Aorta (tissue), 5 donors: ENCODE measurements at regions not wholly inside any gene's neighbourhood (a gene's known extent, or its start where the extent isn't known, plus 50 kb on each side); places are given as distances from the start of the nearest gene placed in this dataset.

Source experiments
- ATAC-seq: fragments of 200-7000 bp; cut with Tn5 transposase; one replicate; pipeline ENCODE4 v1.9.1; 2022; ENCODE audit warnings: moderate library complexity; ENCODE audit not compliant: low FRiP score
- DNase-seq, 2 donors: peaks; one replicate each; pipeline ENCODE4 v3.0.0-alpha.2; 2020
- H3K27ac ChIP-seq, 2 donors: one replicate each; pipeline ENCODE4 v1.5.1; 2013; ENCODE audit warnings: low read length in 2 of 2, mild to moderate bottlenecking in 2 of 2, moderate library complexity in 2 of 2, control low read depth in 1 of 2, inconsistent platforms in 1 of 2, low read depth in 1 of 2
- H3K27me3 ChIP-seq, 2 donors: one replicate each; pipeline ENCODE4 v1.6.1; 2013; ENCODE audit warnings: control low read depth in 1 of 2, low read length in 1 of 2, mild to moderate bottlenecking in 1 of 2, moderate library complexity in 1 of 2; ENCODE audit not compliant: insufficient read depth in 2 of 2, control insufficient read depth in 1 of 2
- H3K36me3 ChIP-seq, 2 donors: one replicate each; pipeline ENCODE4 v1.6.1; 2013; ENCODE audit warnings: control low read depth in 1 of 2, low read length in 1 of 2, mild to moderate bottlenecking in 1 of 2; ENCODE audit not compliant: insufficient read depth in 2 of 2, control insufficient read depth in 1 of 2
- H3K4me1 ChIP-seq, 2 donors: one replicate each; pipeline ENCODE4 v1.6.1; 2013; ENCODE audit warnings: low read length in 2 of 2, control low read depth in 1 of 2, mild to moderate bottlenecking in 1 of 2, moderate library complexity in 1 of 2; ENCODE audit not compliant: insufficient read depth in 2 of 2, control insufficient read depth in 1 of 2
- H3K4me3 ChIP-seq, 2 donors: one replicate each; pipeline ENCODE4 v1.5.1; 2013; ENCODE audit warnings: low read length in 2 of 2, control low read depth in 1 of 2, mild to moderate bottlenecking in 1 of 2
- H3K9me3 ChIP-seq: one replicate; pipeline ENCODE4 v1.6.1; 2013; ENCODE audit warnings: mild to moderate bottlenecking, low read length; ENCODE audit not compliant: control insufficient read depth
- WGBS, 2 donors: extraction: QIAGEN DNeasy Blood & Tissue Kit; methylation state at CpG; one replicate each; pipeline ENCODE4 v1.1.7; 2013; 5-methylcytosine and 5-hydroxymethylcytosine counted together
- intact Hi-C, 2 donors: fragments of 100-400 bp; cut with DNase I; formaldehyde crosslinking; loops; one replicate each; pipeline versions ENCODE4 v1.14.2 to v1.15.0; 2022
- donor health status: healthy with polysubstance abuse.
- donor health status: Bipolar disorder and iron deficiency.
- donor health status: DM: no; HTN: no; CAD: no.
- donor health status: DM: no; HTN: no; CAD: no.
- donor health status: DM: yes; HTN: yes; CAD: no.

DNA sequence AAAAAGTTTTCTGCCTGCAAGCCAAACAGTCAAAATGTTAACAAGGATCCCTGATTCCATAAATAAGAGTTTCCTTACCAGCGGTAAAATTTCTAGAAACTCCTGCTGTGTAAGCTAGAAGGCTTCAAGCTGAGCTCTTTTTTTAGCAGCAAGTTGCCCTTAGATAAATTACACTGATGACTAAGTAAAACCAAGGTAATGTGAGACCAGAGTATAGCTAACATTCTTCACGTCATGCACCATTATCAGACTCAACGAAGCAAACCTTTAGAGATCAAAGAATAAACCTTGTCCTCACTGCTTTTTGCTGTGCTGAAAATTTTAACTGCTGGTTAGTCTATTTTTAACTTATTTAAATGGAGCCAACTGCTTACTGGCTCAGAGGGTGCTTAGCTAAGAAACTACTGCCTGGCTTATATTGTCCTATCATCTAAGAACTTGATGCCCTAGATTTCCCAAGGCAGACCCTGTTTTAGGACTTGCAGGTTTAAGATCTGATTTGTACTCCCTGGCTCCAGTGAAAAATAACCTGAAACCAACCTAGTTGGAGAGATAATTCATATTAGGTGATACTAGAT, 900.7 kb downstream of the JRKL start:
- DNase-seq (no peak), ATAC-seq (no peak)
- Histone ChIP-seq H3K9me3 (no peaks in the 10 kb centered on the region), H3K4me1 (no peaks in the 10 kb centered on the region), H3K27me3 (no peaks in the 10 kb centered on the region), H3K27ac (no peak overlapping the region), H3K4me3 (no peak overlapping the region), H3K36me3 (no peaks in the 10 kb centered on the region)
- intact Hi-C loops = no loop called here
- WGBS, 2 donors = 2 to 7% methylated on average over 3 of the region's 3 CpGs

DNA sequence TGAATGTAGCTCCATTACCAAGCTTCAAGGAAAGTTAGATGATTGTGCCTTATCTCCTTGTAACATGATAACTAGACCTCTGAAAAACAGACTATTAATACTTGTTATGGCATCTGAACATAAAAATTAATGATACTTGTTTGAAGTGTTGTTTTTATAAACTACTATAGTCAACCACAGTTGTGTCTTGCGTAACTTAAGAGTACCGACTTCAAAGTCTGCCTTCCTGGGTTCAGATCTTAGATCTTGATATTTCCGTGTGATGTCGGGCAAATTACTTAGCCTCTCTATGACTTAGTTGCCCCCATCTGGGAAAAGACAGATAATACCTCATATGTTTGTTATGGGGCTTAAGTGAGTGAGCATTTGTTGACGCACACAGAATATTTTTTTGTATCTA, 906.5 kb downstream of the JRKL start:
- no peaks in the 10 kb centered on the region for H3K27me3 ChIP-seq
- ATAC-seq = no peak
- no peaks in the 10 kb centered on the region for H3K36me3 ChIP-seq
- no peaks in the 10 kb centered on the region for H3K4me1 ChIP-seq
- H3K27ac ChIP-seq = no peak overlapping the region
- no peak overlapping the region for H3K4me3 ChIP-seq
- DNase-seq = no peak
- 89% methylated on average over 5 of the region's 5 CpGs for WGBS, 2 donors
- intact Hi-C loops = no loop called here
- no peaks in the 10 kb centered on the region for H3K9me3 ChIP-seq

DNA sequence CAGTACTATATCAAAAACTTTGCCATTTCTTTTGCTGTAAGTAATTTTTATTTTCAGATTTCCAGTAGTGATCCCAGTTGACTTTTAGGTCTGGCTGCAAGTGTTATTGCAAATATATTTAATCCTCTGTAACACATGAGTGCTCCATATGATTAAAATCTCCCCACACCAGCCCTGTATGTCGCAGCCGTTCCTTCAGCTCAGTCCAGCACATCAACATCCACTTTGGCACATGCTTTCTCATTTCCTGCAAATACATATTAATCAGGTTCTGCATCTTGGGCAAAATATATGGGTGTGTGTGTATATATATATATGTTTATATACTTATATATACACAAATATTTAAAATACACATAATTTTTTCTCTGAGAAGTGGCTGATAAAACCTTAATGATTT, 919.5 kb downstream of the JRKL start:
- H3K4me1 ChIP-seq = no peaks in the 10 kb centered on the region
- H3K4me3 ChIP-seq = no peak overlapping the region
- DNase-seq = no peak
- ATAC-seq = no peak
- no peaks in the 10 kb centered on the region for H3K27me3 ChIP-seq
- H3K36me3 ChIP-seq = no peaks in the 10 kb centered on the region
- no peaks in the 10 kb centered on the region for H3K9me3 ChIP-seq
- intact Hi-C loops = no loop called here
- 53 to 63% methylated on average over 2 of the region's 2 CpGs for WGBS, 2 donors
- no peak overlapping the region for H3K27ac ChIP-seq

DNA sequence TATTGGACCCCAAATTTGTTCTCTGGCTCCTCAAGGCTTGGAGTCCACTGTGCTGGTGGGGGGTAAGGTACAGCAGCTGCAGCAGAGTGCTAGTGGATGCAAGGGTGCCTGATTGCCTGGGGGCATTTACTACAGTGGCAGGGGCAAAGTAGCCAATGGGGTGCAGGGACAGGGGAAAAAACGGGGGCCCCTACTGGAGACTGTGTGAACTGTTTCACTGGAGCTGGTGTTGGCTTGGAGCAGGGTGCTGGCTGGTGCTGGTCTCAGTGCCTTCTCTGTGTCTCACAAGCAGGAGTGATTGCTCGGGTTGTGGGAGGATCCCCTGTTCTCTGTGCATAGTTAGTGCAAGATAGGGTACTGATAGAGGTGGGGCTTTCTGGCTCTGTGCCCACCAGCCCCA, 935.9 kb downstream of the JRKL start:
- H3K4me3 ChIP-seq = no peak overlapping the region
- H3K4me1 ChIP-seq = no peaks in the 10 kb centered on the region
- DNase-seq (no peak), ATAC-seq (no peak)
- H3K36me3 ChIP-seq = no peaks in the 10 kb centered on the region
- H3K9me3 ChIP-seq = no peaks in the 10 kb centered on the region
- 77 to 85% methylated on average over 2 of the region's 2 CpGs for WGBS, 2 donors
- no peak overlapping the region for H3K27ac ChIP-seq
- intact Hi-C loops = no loop called here
- no peaks in the 10 kb centered on the region for H3K27me3 ChIP-seq

DNA sequence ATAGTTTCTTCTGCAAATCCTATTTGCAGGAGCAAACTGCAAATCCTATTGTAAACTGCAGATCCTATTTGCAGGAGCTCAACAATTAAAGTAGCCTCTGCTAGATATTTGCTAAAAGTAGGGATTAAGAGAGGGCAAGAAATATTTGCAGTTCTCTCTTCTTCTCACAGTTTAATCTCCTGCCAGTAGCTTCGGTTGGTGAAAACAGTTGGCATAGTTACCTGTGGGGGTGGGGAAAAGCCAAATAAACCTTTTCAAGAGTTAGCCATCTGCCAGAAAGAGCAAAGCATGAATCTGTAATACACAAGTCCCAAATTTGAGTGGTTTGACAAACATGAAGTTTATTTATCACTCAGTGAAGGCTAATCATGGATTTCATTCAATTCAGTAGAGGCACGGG, 942.5 kb downstream of the JRKL start:
- ATAC-seq (no peak), DNase-seq (no peak)
- H3K27ac ChIP-seq = no peak overlapping the region
- WGBS, 2 donors = 61 to 62% methylated on average over 2 of the region's 2 CpGs
- no peaks in the 10 kb centered on the region for H3K4me1 ChIP-seq
- H3K27me3 ChIP-seq = no peaks in the 10 kb centered on the region
- H3K4me3 ChIP-seq = no peak overlapping the region
- no peaks in the 10 kb centered on the region for H3K9me3 ChIP-seq
- no peaks in the 10 kb centered on the region for H3K36me3 ChIP-seq
- intact Hi-C loops = no loop called here

DNA sequence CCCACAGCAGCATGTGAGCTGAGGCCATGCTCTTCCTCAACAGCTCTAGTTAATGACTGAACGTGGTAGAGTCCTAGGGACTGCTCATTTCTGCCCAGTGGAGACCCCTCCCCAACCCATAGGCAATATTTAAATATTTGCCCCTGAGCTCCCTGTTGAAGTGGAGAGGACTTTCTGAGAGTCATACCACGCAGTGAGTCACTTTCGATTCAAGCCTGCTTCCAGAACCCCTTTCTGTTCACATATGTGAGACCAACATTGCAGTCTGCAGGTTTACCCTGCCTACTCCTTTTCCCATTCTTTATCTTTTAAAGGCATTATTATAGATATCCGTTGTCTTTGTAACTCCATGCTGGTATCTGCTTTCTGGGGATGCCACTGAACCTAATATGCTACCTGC, 946.3 kb downstream of the JRKL start:
- no peak overlapping the region for H3K27ac ChIP-seq
- no peaks in the 10 kb centered on the region for H3K36me3 ChIP-seq
- WGBS, 2 donors = 92 to 97% methylated on average over 4 of the region's 4 CpGs
- ATAC-seq (no peak), DNase-seq (no peak)
- no peaks in the 10 kb centered on the region for H3K27me3 ChIP-seq
- intact Hi-C loops = no loop called here
- no peak overlapping the region for H3K4me3 ChIP-seq
- H3K9me3 ChIP-seq = no peaks in the 10 kb centered on the region
- no peaks in the 10 kb centered on the region for H3K4me1 ChIP-seq

DNA sequence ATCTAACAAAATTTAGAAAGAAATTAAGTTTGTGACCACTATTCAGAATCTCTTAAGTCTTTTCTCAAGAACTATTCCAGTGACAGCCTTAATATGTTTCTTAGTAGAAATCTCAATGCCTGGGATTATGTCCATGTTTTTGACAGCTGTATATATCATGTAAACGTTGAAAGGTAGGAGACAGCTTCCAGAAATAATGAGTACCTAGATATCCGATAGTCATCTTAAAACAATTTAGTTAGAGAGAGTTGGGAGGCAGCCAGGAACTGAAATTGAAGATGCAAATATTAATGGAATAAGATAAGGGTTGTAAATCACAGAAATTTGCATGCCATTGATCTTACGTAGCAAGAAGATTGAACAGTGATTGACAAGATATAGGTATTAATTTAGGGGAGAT, 955.2 kb downstream of the JRKL start:
- H3K4me3 ChIP-seq = no peak overlapping the region
- ATAC-seq (no peak), DNase-seq (no peak)
- no peaks in the 10 kb centered on the region for H3K36me3 ChIP-seq
- no peaks in the 10 kb centered on the region for H3K4me1 ChIP-seq
- 32 to 43% methylated on average over 3 of the region's 3 CpGs for WGBS, 2 donors
- intact Hi-C loops = no loop called here
- no peaks in the 10 kb centered on the region for H3K27me3 ChIP-seq
- no peaks in the 10 kb centered on the region for H3K9me3 ChIP-seq
- no peak overlapping the region for H3K27ac ChIP-seq

DNA sequence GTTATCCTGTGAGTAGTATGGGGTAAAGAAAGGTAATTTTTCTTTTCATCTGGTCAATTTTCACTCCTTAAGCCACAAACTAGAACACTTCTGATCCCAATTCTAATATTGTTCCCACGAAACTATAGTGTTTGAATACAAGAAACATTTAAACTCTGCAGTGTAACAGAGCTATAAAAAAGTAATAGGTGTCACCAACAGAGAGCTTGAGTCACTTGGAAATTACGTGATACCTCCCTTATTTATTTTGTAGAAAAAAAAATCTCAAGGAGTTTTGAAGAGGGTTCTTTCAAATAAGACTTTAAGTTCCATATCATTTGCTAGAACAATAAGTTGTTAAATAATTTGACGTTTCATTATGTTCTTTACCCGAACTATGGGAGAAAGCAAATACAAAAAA, 959.4 kb downstream of the JRKL start:
- Histone ChIP-seq H3K4me3 (no peak overlapping the region), H3K4me1 (no peaks in the 10 kb centered on the region), H3K9me3 (no peaks in the 10 kb centered on the region), H3K36me3 (no peaks in the 10 kb centered on the region), H3K27ac (no peak overlapping the region), H3K27me3 (no peaks in the 10 kb centered on the region)
- intact Hi-C loops = no loop called here
- ATAC-seq = no peak
- WGBS, 2 donors = 67 to 68% methylated on average over 4 of the region's 4 CpGs
- no peak for DNase-seq

DNA sequence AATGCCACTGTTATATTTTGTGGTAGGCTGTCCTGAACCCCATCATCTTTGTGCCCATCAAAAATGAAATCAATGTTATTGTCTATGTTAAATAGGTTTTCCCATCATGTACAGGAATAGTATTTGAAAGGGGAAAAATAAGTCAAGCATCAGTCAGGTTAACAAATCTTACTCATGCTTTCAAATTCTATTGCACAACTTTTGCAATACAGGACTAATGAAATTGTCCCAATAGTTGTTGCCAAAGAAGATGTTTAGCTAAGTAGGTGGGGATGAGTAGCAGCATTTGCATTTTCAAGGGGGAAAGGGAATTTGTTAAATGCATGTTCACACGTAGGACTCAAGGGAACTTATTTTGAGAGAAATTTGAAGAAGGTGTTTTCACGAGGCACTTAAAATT, 962.1 kb downstream of the JRKL start:
- intact Hi-C loops = no loop called here
- Histone ChIP-seq H3K27me3 (no peaks in the 10 kb centered on the region), H3K9me3 (no peaks in the 10 kb centered on the region), H3K27ac (no peak overlapping the region), H3K36me3 (no peaks in the 10 kb centered on the region), H3K4me3 (no peak overlapping the region), H3K4me1 (no peaks in the 10 kb centered on the region)
- ATAC-seq (no peak), DNase-seq (no peak)
- WGBS, 2 donors = 52 to 58% methylated on average over 2 of the region's 2 CpGs
